GM06990 (cell line): ENCODE measurements at regions not wholly inside any gene's neighbourhood (a gene's known extent, or its start where the extent isn't known, plus 50 kb on each side); places are given as distances from the start of the nearest gene placed in this dataset.

Experiments used
- DNase-seq: peaks from one replicate; pipeline ENCODE4 v3.0.0-alpha.2; 2011; ENCODE audit not compliant: insufficient read length; ENCODE audit errors: extremely low read depth
- H3K27me3 ChIP-seq: replicated peaks from 2 replicates; pipeline ENCODE4 v1.6.0; 2011; ENCODE audit warnings: low read length; ENCODE audit not compliant: control insufficient read depth, insufficient read depth
- H3K36me3 ChIP-seq: 2 replicates; pipeline ENCODE4 v1.5.1; 2011; ENCODE audit warnings: low read length; ENCODE audit not compliant: control insufficient read depth, insufficient read depth
- H3K4me3 ChIP-seq: replicated peaks from 2 replicates; pipeline ENCODE4 v1.5.1; 2011; ENCODE audit warnings: low read depth, mild to moderate bottlenecking, control low read depth, low read length
- CTCF ChIP-seq: IDR thresholded peaks from 2 replicates; pipeline ENCODE4 v1.5.1; 2011; ENCODE audit warnings: low read length, control low read depth, mild to moderate bottlenecking, inconsistent platforms; ENCODE audit not compliant: insufficient read depth, poor library complexity, severe bottlenecking

- no peaks in the 10 kb centered on the region for H3K36me3 ChIP-seq
- DNase-seq: no peak
- H3K4me3 ChIP-seq: no peak overlapping the region
- no peak for TF ChIP-seq CTCF
- H3K27me3 ChIP-seq: no peaks in the 10 kb centered on the region
These were observed 1009.2 kb upstream of the FANCL start for GRCh38 chr2:59250307-59250677.

GRCh38 chr2:59249441-59250306 is 1008.5 kb upstream of the FANCL start:
- TF ChIP-seq CTCF: no peak
- no peak for DNase-seq
- no peaks in the 10 kb centered on the region for H3K36me3 ChIP-seq
- H3K27me3 ChIP-seq: no peaks in the 10 kb centered on the region
- H3K4me3 ChIP-seq: no peak overlapping the region

GRCh38 chr2:59239146-59239545 is 998.0 kb upstream of the FANCL start:
- no peaks in the 10 kb centered on the region for H3K27me3 ChIP-seq
- DNase-seq: no peak
- H3K4me3 ChIP-seq: no peak overlapping the region
- H3K36me3 ChIP-seq: no peaks in the 10 kb centered on the region
- TF ChIP-seq CTCF: no peak

GRCh38 chr2:59237311-59237710 is 996.2 kb upstream of the FANCL start:
- Histone ChIP-seq H3K27me3 (no peaks in the 10 kb centered on the region; the same call in 1 of the 2 replicates), H3K4me3 (no peak overlapping the region), H3K36me3 (no peaks in the 10 kb centered on the region)
- no peak for DNase-seq
- no peak for TF ChIP-seq CTCF

- no peaks in the 10 kb centered on the region; the same call in 1 of the 2 replicates for H3K27me3 ChIP-seq
- no peak for TF ChIP-seq CTCF
- no peak overlapping the region for H3K4me3 ChIP-seq
- no peak for DNase-seq
- no peaks in the 10 kb centered on the region for H3K36me3 ChIP-seq
These were observed 995.6 kb upstream of the FANCL start for GRCh38 chr2:59236723-59237122.
